ENCODE measurements at regions not wholly inside any gene's neighbourhood (a gene's known extent, or its start where the extent isn't known, plus 50 kb on each side); places are given as distances from the start of the nearest gene placed in this dataset.
"Not testable (repeated sequence)": the region's sequence is repeated elsewhere in the genome, so short reads cannot be mapped to it uniquely, and the experiment has no call there.

DNA sequence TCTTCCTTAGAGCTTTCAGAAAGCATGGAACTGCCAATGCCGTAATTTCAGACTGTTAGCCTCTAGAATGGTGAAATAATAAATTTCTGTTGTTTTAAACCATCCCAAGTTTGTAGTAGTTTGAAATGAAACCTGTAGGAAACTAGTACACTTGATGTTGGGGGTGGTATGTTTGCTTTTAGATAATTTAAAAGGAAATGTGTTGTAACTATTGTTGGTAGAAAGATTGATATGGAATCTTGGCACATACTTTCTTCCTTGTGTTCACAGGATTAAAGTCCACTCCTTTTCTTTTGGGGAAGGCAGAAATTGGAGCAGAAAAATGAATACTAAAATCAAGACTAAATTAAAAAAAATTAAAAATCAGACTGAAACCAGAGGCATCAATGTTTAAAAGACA, 66.0 kb upstream of the ARRDC3 start:
- intact Hi-C loops (cut with micrococcal nuclease): no loop called here
- Histone ChIP-seq H3K9ac (replicated peaks; ENCODE audit: extremely low read depth, insufficient read depth, low read length) (no peak overlapping the region), H3K27ac (ENCODE audit: insufficient read depth, low read depth, low read length) (no peak overlapping the region), H3K9me1 (replicated peaks; ENCODE audit: control insufficient read depth, extremely low read depth, insufficient read depth, low read length) (no peaks in the 10 kb centered on the region), H2AFZ (ENCODE audit: low read depth, low read length) (no peak overlapping the region), H3K79me2 (ENCODE audit: control insufficient read depth, insufficient read depth, low read length) (no peaks in the 10 kb centered on the region), H3K4me1 (ENCODE audit: control insufficient read depth, extremely low read depth, insufficient read depth, low read length) (no peaks in the 10 kb centered on the region), H3K36me3 (ENCODE audit: control insufficient read depth in 2 of 2, extremely low read depth in 1 of 2, insufficient read depth in 2 of 2, low read length in 2 of 2) (no peaks in the 10 kb centered on the region), H3K4me3 (replicated peaks in 1 of 3; ENCODE audit: insufficient read depth in 1 of 3, low read depth in 1 of 3, low read length in 3 of 3) (no peak overlapping the region), H4K20me1 (replicated peaks; ENCODE audit: control insufficient read depth, extremely low read depth, insufficient read depth, low read length) (no peaks in the 10 kb centered on the region), H3K27me3 (ENCODE audit: control insufficient read depth in 2 of 2, insufficient read depth in 2 of 2, low read length in 2 of 2) (no peaks in the 10 kb centered on the region), H3K4me2 (ENCODE audit: insufficient read depth, low read length) (no peak overlapping the region), H3K9me3 (replicated peaks; ENCODE audit: control insufficient read depth, insufficient read depth, low read length) (no peaks in the 10 kb centered on the region)
- ChIA-PET CTCF (interaction anchor here (0.8 kb wide), 1 partner anchor 193 kb away, joined by 3 read pairs; no protein-coding TSS in a partner anchor), POLR2A (no interaction called here)
- TF ChIP-seq POLR2A (IDR thresholded peaks at IDR 0.05; ENCODE audit: low read depth, low read length): no peak
- TF ChIP-seq FOS (IDR thresholded peaks at IDR 0.05; ENCODE audit: borderline replicate concordance, insufficient read depth, low read length): no peak
- no peak for TF ChIP-seq EZH2 (IDR thresholded peaks at IDR 0.05; ENCODE audit: borderline replicate concordance, low read depth, low read length, severe bottlenecking)
- no peak for TF ChIP-seq JUN (IDR thresholded peaks at IDR 0.05; ENCODE audit: borderline replicate concordance, insufficient read depth, insufficient read length, low read depth)
- no peak for TF ChIP-seq POLR2AphosphoS5 (IDR thresholded peaks at IDR 0.05; ENCODE audit: insufficient read depth, low read depth, low read length)
- TF ChIP-seq, protein P1, sequence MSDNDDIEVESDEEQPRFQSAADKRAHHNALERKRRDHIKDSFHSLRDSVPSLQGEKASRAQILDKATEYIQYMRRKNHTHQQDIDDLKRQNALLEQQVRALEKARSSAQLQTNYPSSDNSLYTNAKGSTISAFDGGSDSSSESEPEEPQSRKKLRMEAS (IDR thresholded peaks at IDR 0.05; ENCODE audit: insufficient read depth, insufficient read length): no peak
- TF ChIP-seq, protein P2, sequence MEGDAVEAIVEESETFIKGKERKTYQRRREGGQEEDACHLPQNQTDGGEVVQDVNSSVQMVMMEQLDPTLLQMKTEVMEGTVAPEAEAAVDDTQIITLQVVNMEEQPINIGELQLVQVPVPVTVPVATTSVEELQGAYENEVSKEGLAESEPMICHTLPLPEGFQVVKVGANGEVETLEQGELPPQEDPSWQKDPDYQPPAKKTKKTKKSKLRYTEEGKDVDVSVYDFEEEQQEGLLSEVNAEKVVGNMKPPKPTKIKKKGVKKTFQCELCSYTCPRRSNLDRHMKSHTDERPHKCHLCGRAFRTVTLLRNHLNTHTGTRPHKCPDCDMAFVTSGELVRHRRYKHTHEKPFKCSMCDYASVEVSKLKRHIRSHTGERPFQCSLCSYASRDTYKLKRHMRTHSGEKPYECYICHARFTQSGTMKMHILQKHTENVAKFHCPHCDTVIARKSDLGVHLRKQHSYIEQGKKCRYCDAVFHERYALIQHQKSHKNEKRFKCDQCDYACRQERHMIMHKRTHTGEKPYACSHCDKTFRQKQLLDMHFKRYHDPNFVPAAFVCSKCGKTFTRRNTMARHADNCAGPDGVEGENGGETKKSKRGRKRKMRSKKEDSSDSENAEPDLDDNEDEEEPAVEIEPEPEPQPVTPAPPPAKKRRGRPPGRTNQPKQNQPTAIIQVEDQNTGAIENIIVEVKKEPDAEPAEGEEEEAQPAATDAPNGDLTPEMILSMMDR (IDR thresholded peaks at IDR 0.05; ENCODE audit: extremely low read depth in 1 of 2, insufficient read depth in 1 of 2, low read depth in 1 of 2, low read length in 2 of 2): no peak
- no peak for TF ChIP-seq GATA2 (IDR thresholded peaks at IDR 0.05; ENCODE audit: insufficient read depth, insufficient read length, low read depth, low read length)
- TF ChIP-seq MYC (IDR thresholded peaks at IDR 0.05; ENCODE audit: low read depth, low read length): no peak
- no TSS peak for BruUV-seq (replicated peaks)
- FAIRE-seq (no peak), DNase-seq (ENCODE audit: low read depth, low spot score) (peak; percentile 9)
- dilution Hi-C loops (cut with MboI; ENCODE audit: extremely low pct_ligation_motif_present, low sequenced_read_pairs): no loop called here

- H4K20me1 ChIP-seq (replicated peaks; ENCODE audit: control insufficient read depth, extremely low read depth, insufficient read depth, low read length); H2AFZ ChIP-seq (ENCODE audit: low read depth, low read length); BruUV-seq (replicated peaks); H3K4me1 ChIP-seq (ENCODE audit: control insufficient read depth, extremely low read depth, insufficient read depth, low read length); H3K27me3 ChIP-seq (ENCODE audit: control insufficient read depth in 2 of 2, insufficient read depth in 2 of 2, low read length in 2 of 2); intact Hi-C loops (cut with micrococcal nuclease); H3K4me2 ChIP-seq (ENCODE audit: insufficient read depth, low read length); H3K4me3 ChIP-seq (replicated peaks in 1 of 3; ENCODE audit: insufficient read depth in 1 of 3, low read depth in 1 of 3, low read length in 3 of 3); POLR2A ChIA-PET; H3K79me2 ChIP-seq (ENCODE audit: control insufficient read depth, insufficient read depth, low read length); H3K9me3 ChIP-seq (replicated peaks; ENCODE audit: control insufficient read depth, insufficient read depth, low read length); H3K27ac ChIP-seq (ENCODE audit: insufficient read depth, low read depth, low read length); CTCF ChIA-PET; DNase-seq (ENCODE audit: low read depth, low spot score); H3K9me1 ChIP-seq (replicated peaks; ENCODE audit: control insufficient read depth, extremely low read depth, insufficient read depth, low read length); FAIRE-seq; dilution Hi-C loops (cut with MboI; ENCODE audit: extremely low pct_ligation_motif_present, low sequenced_read_pairs); H3K9ac ChIP-seq (replicated peaks; ENCODE audit: extremely low read depth, insufficient read depth, low read length); H3K36me3 ChIP-seq (ENCODE audit: control insufficient read depth in 2 of 2, extremely low read depth in 1 of 2, insufficient read depth in 2 of 2, low read length in 2 of 2): not testable (repeated sequence)
Measured at GRCh38 chr5:91448079-91448478, 65.0 kb upstream of the ARRDC3 start.

- H3K4me1 ChIP-seq (ENCODE audit: control insufficient read depth, extremely low read depth, insufficient read depth, low read length); H3K27me3 ChIP-seq (ENCODE audit: control insufficient read depth in 2 of 2, insufficient read depth in 2 of 2, low read length in 2 of 2); H3K9me3 ChIP-seq (replicated peaks; ENCODE audit: control insufficient read depth, insufficient read depth, low read length); BruUV-seq (replicated peaks); dilution Hi-C loops (cut with MboI; ENCODE audit: extremely low pct_ligation_motif_present, low sequenced_read_pairs); intact Hi-C loops (cut with micrococcal nuclease); CTCF ChIA-PET; H3K9me1 ChIP-seq (replicated peaks; ENCODE audit: control insufficient read depth, extremely low read depth, insufficient read depth, low read length); FAIRE-seq; H3K27ac ChIP-seq (ENCODE audit: insufficient read depth, low read depth, low read length); H3K9ac ChIP-seq (replicated peaks; ENCODE audit: extremely low read depth, insufficient read depth, low read length); POLR2A ChIA-PET; DNase-seq (ENCODE audit: low read depth, low spot score); H4K20me1 ChIP-seq (replicated peaks; ENCODE audit: control insufficient read depth, extremely low read depth, insufficient read depth, low read length); H3K4me2 ChIP-seq (ENCODE audit: insufficient read depth, low read length); H2AFZ ChIP-seq (ENCODE audit: low read depth, low read length); H3K36me3 ChIP-seq (ENCODE audit: control insufficient read depth in 2 of 2, extremely low read depth in 1 of 2, insufficient read depth in 2 of 2, low read length in 2 of 2); H3K4me3 ChIP-seq (replicated peaks in 1 of 3; ENCODE audit: insufficient read depth in 1 of 3, low read depth in 1 of 3, low read length in 3 of 3); H3K79me2 ChIP-seq (ENCODE audit: control insufficient read depth, insufficient read depth, low read length): not testable (repeated sequence)
Measured at GRCh38 chr5:91446880-91447279, 63.8 kb upstream of the ARRDC3 start.

Measured in endothelial cell of umbilical vein (primary cell).